ENCODE measurements at regions not wholly inside any gene's neighbourhood (a gene's known extent, or its start where the extent isn't known, plus 50 kb on each side); places are given as distances from the start of the nearest gene placed in this dataset.
"Not testable (repeated sequence)": the region's sequence is repeated elsewhere in the genome, so short reads cannot be mapped to it uniquely, and the experiment has no call there.

GRCh38 chr20:48373555-48373934 is 454.3 kb downstream of the PREX1 start:
- Histone ChIP-seq H3K27ac (no peak overlapping the region), H3K4me3 (no peak overlapping the region), H3K36me3 (no peaks in the 10 kb centered on the region), H3K9me3 (replicated peaks) (no peaks in the 10 kb centered on the region), H3K27me3 (replicated peaks) (peaks cover 26% of the 10 kb centered on the region), H3K4me1 (replicated peaks) (no peaks in the 10 kb centered on the region)
- no peak for DNase-seq (ENCODE audit: low read depth in 1 of 2, low spot score in 2 of 2)

- H3K36me3 ChIP-seq; DNase-seq (ENCODE audit: low read depth in 1 of 2, low spot score in 2 of 2); H3K27ac ChIP-seq; H3K9me3 ChIP-seq (replicated peaks); H3K4me1 ChIP-seq (replicated peaks); H3K4me3 ChIP-seq: not testable (repeated sequence)
- H3K27me3 ChIP-seq (replicated peaks), result peaks cover 26% of the 10 kb centered on the region
These were observed 454.8 kb downstream of the PREX1 start for GRCh38 chr20:48372851-48373554.

GRCh38 chr20:48371211-48371610 is 456.6 kb downstream of the PREX1 start:
- Histone ChIP-seq H3K4me3 (no peak overlapping the region), H3K36me3 (no peaks in the 10 kb centered on the region), H3K9me3 (replicated peaks) (no peaks in the 10 kb centered on the region), H3K4me1 (replicated peaks) (no peaks in the 10 kb centered on the region), H3K27me3 (replicated peaks) (peaks cover 14% of the 10 kb centered on the region), H3K27ac (no peak overlapping the region)
- DNase-seq (ENCODE audit: low read depth in 1 of 2, low spot score in 2 of 2), result no peak

GRCh38 chr20:48368580-48369021 is 459.2 kb downstream of the PREX1 start:
- not testable (repeated sequence) for H3K4me1 ChIP-seq (replicated peaks); H3K4me3 ChIP-seq; DNase-seq (ENCODE audit: low read depth in 1 of 2, low spot score in 2 of 2); H3K36me3 ChIP-seq; H3K9me3 ChIP-seq (replicated peaks); H3K27ac ChIP-seq
- H3K27me3 ChIP-seq (replicated peaks), result peaks cover 13% of the 10 kb centered on the region

GRCh38 chr20:48367541-48368358 is 460.0 kb downstream of the PREX1 start:
- H3K9me3 ChIP-seq (replicated peaks); DNase-seq (ENCODE audit: low read depth in 1 of 2, low spot score in 2 of 2); H3K36me3 ChIP-seq; H3K27ac ChIP-seq; H3K4me3 ChIP-seq; H3K4me1 ChIP-seq (replicated peaks): not testable (repeated sequence)
- H3K27me3 ChIP-seq (replicated peaks), result peaks cover 13% of the 10 kb centered on the region

- Histone ChIP-seq H3K36me3 (no peaks in the 10 kb centered on the region), H3K4me3 (no peak overlapping the region), H3K4me1 (replicated peaks) (no peaks in the 10 kb centered on the region), H3K27ac (no peak overlapping the region), H3K9me3 (replicated peaks) (no peaks in the 10 kb centered on the region; the same call in 1 of the 2 replicates), H3K27me3 (replicated peaks) (peaks cover 13% of the 10 kb centered on the region)
- no peak for DNase-seq (ENCODE audit: low read depth in 1 of 2, low spot score in 2 of 2)
These were observed 461.6 kb downstream of the PREX1 start for GRCh38 chr20:48366230-48366629.

GRCh38 chr20:48364688-48365421 is 462.9 kb downstream of the PREX1 start:
- H3K27ac ChIP-seq, result no peak overlapping the region
- H3K4me1 ChIP-seq (replicated peaks), result no peaks in the 10 kb centered on the region
- H3K36me3 ChIP-seq, result no peaks in the 10 kb centered on the region
- H3K27me3 ChIP-seq (replicated peaks), result peaks cover 4% of the 10 kb centered on the region; the same call in 1 of the 2 replicates
- no peaks in the 10 kb centered on the region; the same call in 1 of the 2 replicates for H3K9me3 ChIP-seq (replicated peaks)
- DNase-seq (ENCODE audit: low read depth in 1 of 2, low spot score in 2 of 2), result no peak
- H3K4me3 ChIP-seq, result no peak overlapping the region

- no peaks in the 10 kb centered on the region for H3K4me1 ChIP-seq (replicated peaks)
- no peak overlapping the region for H3K4me3 ChIP-seq
- H3K27ac ChIP-seq, result no peak overlapping the region
- DNase-seq (ENCODE audit: low read depth in 1 of 2, low spot score in 2 of 2), result no peak
- no peaks in the 10 kb centered on the region; the same call in 1 of the 2 replicates for H3K9me3 ChIP-seq (replicated peaks)
- H3K27me3 ChIP-seq (replicated peaks), result peaks cover 4% of the 10 kb centered on the region; the same call in 1 of the 2 replicates
- no peaks in the 10 kb centered on the region for H3K36me3 ChIP-seq
These were observed 463.7 kb downstream of the PREX1 start for GRCh38 chr20:48364055-48364454.

GRCh38 chr20:48360342-48360975 is 467.3 kb downstream of the PREX1 start:
- no peak for DNase-seq (ENCODE audit: low read depth in 1 of 2, low spot score in 2 of 2)
- no peaks in the 10 kb centered on the region for H3K36me3 ChIP-seq
- H3K4me1 ChIP-seq (replicated peaks), result no peaks in the 10 kb centered on the region
- no peak overlapping the region for H3K4me3 ChIP-seq
- H3K27ac ChIP-seq, result no peak overlapping the region
- no peaks in the 10 kb centered on the region; the same call in 1 of the 2 replicates for H3K9me3 ChIP-seq (replicated peaks)
- no peaks in the 10 kb centered on the region; the same call in 1 of the 2 replicates for H3K27me3 ChIP-seq (replicated peaks)

GRCh38 chr20:48359692-48360341 is 468.0 kb downstream of the PREX1 start:
- no peaks in the 10 kb centered on the region for H3K4me1 ChIP-seq (replicated peaks)
- no peak for DNase-seq (ENCODE audit: low read depth in 1 of 2, low spot score in 2 of 2)
- H3K27me3 ChIP-seq (replicated peaks), result no peaks in the 10 kb centered on the region; the same call in 1 of the 2 replicates
- no peaks in the 10 kb centered on the region for H3K36me3 ChIP-seq
- no peak overlapping the region for H3K27ac ChIP-seq
- H3K9me3 ChIP-seq (replicated peaks), result peaks cover under 1% of the 10 kb centered on the region; the same call in 1 of the 2 replicates
- no peak overlapping the region for H3K4me3 ChIP-seq

GRCh38 chr20:48359055-48359390 is 468.8 kb downstream of the PREX1 start:
- H3K36me3 ChIP-seq; H3K27me3 ChIP-seq (replicated peaks); H3K9me3 ChIP-seq (replicated peaks); H3K4me1 ChIP-seq (replicated peaks); DNase-seq (ENCODE audit: low read depth in 1 of 2, low spot score in 2 of 2); H3K4me3 ChIP-seq; H3K27ac ChIP-seq: not testable (repeated sequence)

- Histone ChIP-seq H3K27me3 (replicated peaks) (no peaks in the 10 kb centered on the region), H3K4me1 (replicated peaks) (no peaks in the 10 kb centered on the region), H3K36me3 (no peaks in the 10 kb centered on the region), H3K27ac (no peak overlapping the region), H3K4me3 (no peak overlapping the region), H3K9me3 (replicated peaks) (peaks cover 6% of the 10 kb centered on the region)
- DNase-seq (ENCODE audit: low read depth in 1 of 2, low spot score in 2 of 2), result no peak
These were observed 469.4 kb downstream of the PREX1 start for GRCh38 chr20:48358176-48359054.

Measured in SJSA1 (cell line).